H4 (cell line): ENCODE measurements at regions not wholly inside any gene's neighbourhood (a gene's known extent, or its start where the extent isn't known, plus 50 kb on each side); places are given as distances from the start of the nearest gene placed in this dataset.

Experiments
- DNase-seq: peaks from one replicate; pipeline ENCODE4 v3.0.0-alpha.2; 2015; ENCODE audit warnings: low spot score

DNA sequence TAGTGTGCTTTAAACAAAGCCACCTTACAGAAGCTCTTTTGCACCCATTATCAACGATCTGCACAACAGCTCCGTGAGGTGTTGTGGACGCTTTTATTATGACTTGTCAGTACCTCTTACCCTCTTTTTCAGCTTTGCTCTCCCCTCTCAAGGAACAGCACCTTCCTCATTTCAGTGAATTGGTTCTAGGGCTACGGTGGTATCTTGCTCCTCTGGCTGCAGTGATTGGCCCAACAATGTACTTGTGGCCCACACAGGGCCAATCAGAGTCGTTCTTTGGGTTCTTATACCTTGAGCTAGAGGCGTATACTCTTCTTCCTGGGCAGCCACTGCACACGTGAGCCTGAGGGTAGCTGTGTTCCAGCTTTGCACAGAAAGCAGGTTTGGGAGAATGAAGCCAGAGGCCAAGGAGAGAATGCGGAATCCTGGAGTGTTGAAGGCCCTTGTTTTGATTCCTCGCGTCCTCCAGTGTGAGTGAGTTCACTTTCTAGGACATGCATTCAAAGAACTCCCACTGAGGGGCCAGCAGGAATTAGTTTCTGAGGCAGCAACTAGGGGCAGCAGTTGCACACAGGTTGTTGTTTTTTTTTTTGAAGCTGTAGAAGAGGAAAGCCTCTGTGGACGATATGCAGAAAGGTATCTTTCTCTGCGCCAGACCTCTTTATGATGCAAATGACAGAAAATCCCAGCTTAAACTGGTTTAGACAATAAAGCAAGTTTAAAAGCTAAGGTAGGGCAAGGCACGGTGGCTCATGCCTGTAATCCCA, 49.8 kb upstream of the PDZD8 start:
- DNase-seq, result no peak
